ENCODE measurements at regions not wholly inside any gene's neighbourhood (a gene's known extent, or its start where the extent isn't known, plus 50 kb on each side); places are given as distances from the start of the nearest gene placed in this dataset.
"Not testable (repeated sequence)": the region's sequence is repeated elsewhere in the genome, so short reads cannot be mapped to it uniquely, and the experiment has no call there.

DNA sequence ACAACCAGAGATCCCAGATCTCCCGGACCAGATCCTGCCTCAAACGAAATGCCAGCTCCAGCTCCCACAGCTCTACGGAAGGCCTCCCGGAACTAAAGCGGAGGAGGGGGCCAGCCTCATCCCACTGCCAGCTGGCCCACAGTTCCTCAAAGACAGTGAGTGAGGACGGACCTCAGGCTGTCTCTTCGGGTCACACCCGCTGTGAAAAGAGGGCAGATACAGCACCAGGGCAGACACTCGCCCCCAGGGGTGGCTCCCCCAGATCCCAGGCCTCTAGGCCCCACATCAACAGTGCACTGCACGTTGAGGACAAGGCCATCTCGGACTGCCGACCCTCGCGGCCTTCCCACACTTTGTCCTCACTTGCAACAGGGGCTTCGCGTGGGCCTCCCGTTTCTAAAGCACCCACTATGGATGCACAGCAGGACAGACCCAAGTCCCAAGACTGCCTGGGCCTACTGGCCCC, 148.3 kb upstream of the C1QTNF3 start:
- H3K4me1 Mint-ChIP-seq (ENCODE audit: low read depth); H3K9me3 Mint-ChIP-seq (ENCODE audit: insufficient read depth); H3K27me3 Mint-ChIP-seq (ENCODE audit: low read depth); H3K4me3 Mint-ChIP-seq; H3K27ac Mint-ChIP-seq; POLR2A ChIA-PET; ATAC-seq; CTCF ChIA-PET: not testable (repeated sequence)
- peak; percentile 37 for DNase-seq
- peaks cover 20% of the 10 kb centered on the region for H3K36me3 Mint-ChIP-seq (ENCODE audit: low read depth)

GRCh38 chr5:34192064-34192922, 149.3 kb upstream of the C1QTNF3 start:
- peak; percentile 44 for DNase-seq
- H3K36me3 Mint-ChIP-seq (ENCODE audit: low read depth): peaks cover 20% of the 10 kb centered on the region
- H3K4me1 Mint-ChIP-seq (ENCODE audit: low read depth); H3K27me3 Mint-ChIP-seq (ENCODE audit: low read depth); ATAC-seq; CTCF ChIA-PET; H3K4me3 Mint-ChIP-seq; H3K27ac Mint-ChIP-seq; H3K9me3 Mint-ChIP-seq (ENCODE audit: insufficient read depth); POLR2A ChIA-PET: not testable (repeated sequence)

DNA sequence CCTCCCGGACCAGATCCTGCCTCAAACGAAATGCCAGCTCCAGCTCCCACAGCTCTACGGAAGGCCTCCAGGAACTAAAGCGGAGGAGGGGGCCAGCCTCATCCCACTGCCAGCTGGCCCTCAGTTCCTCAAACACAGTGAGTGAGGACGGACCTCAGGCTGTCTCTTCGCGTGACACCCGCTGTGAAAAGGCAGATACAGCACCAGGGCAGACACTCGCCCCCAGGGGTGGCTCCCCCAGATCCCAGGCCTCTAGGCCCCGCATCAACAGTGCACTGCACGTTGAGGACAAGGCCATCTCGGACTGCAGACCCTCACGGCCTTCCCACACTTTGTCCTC, 149.9 kb upstream of the C1QTNF3 start:
- H3K27me3 Mint-ChIP-seq (ENCODE audit: low read depth); H3K27ac Mint-ChIP-seq; ATAC-seq; CTCF ChIA-PET; H3K9me3 Mint-ChIP-seq (ENCODE audit: insufficient read depth); DNase-seq; POLR2A ChIA-PET; H3K4me3 Mint-ChIP-seq; H3K4me1 Mint-ChIP-seq (ENCODE audit: low read depth): not testable (repeated sequence)
- peaks cover 20% of the 10 kb centered on the region for H3K36me3 Mint-ChIP-seq (ENCODE audit: low read depth)

DNA sequence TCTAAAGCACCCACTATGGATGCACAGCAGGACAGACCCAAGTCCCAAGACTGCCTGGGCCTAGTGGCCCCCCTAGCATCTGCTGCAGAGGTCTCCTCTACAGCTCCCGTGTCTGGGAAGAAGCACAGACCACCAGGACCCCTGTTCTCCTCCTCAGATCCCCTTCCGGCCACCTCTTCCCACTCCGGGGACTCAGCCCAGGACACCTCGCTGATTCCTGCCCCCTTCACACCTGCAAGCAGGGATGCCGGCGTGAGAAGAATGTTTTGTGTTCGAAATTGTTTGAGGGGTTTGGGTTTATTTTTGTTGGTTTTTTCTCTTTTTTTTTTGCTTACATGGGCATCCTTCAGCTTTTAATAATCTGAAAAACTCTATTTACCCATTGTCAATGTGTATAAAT, 150.3 kb upstream of the C1QTNF3 start:
- ATAC-seq; POLR2A ChIA-PET; H3K4me1 Mint-ChIP-seq (ENCODE audit: low read depth); H3K4me3 Mint-ChIP-seq; H3K27me3 Mint-ChIP-seq (ENCODE audit: low read depth); CTCF ChIA-PET; H3K9me3 Mint-ChIP-seq (ENCODE audit: insufficient read depth): not testable (repeated sequence)
- peaks cover 17% of the 10 kb centered on the region for H3K36me3 Mint-ChIP-seq (ENCODE audit: low read depth)
- DNase-seq: peak; percentile 26
- peak overlapping the region; percentile 26 for H3K27ac Mint-ChIP-seq

GRCh38 chr5:34193804-34194203, 150.8 kb upstream of the C1QTNF3 start:
- H3K9me3 Mint-ChIP-seq (ENCODE audit: insufficient read depth); H3K27me3 Mint-ChIP-seq (ENCODE audit: low read depth); H3K27ac Mint-ChIP-seq; POLR2A ChIA-PET; H3K4me1 Mint-ChIP-seq (ENCODE audit: low read depth); CTCF ChIA-PET; H3K4me3 Mint-ChIP-seq; ATAC-seq: not testable (repeated sequence)
- peak; percentile 23 for DNase-seq
- peaks cover 17% of the 10 kb centered on the region for H3K36me3 Mint-ChIP-seq (ENCODE audit: low read depth)

DNA sequence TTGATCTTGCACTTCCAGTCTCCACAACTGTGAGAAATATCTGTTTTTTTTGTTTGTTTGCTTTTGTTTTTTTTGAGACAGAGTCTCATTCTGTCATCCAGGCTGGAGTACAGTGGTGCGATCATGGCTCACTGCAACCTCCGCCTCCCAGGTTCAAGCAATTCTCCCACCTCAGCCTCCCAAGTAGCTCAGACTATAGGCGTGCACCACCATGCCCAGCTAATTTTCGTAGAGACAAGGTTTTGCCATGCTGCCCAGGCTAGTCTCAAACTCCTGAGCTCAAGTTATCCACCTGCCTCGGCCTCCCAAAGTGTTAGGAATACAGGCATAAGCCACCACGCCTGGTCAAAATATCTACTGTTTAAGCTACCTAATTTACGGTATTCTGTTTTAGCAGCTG, 153.1 kb upstream of the C1QTNF3 start:
- ATAC-seq; H3K36me3 Mint-ChIP-seq (ENCODE audit: low read depth); H3K9me3 Mint-ChIP-seq (ENCODE audit: insufficient read depth); POLR2A ChIA-PET; H3K27me3 Mint-ChIP-seq (ENCODE audit: low read depth); CTCF ChIA-PET; H3K4me3 Mint-ChIP-seq; H3K27ac Mint-ChIP-seq; H3K4me1 Mint-ChIP-seq (ENCODE audit: low read depth): not testable (repeated sequence)
- peak; percentile 21 for DNase-seq

GRCh38 chr5:34205347-34205746, 162.3 kb upstream of the C1QTNF3 start:
- DNase-seq; POLR2A ChIA-PET; H3K27ac Mint-ChIP-seq; ATAC-seq; CTCF ChIA-PET; H3K9me3 Mint-ChIP-seq (ENCODE audit: insufficient read depth); H3K36me3 Mint-ChIP-seq (ENCODE audit: low read depth); H3K4me3 Mint-ChIP-seq; H3K27me3 Mint-ChIP-seq (ENCODE audit: low read depth); H3K4me1 Mint-ChIP-seq (ENCODE audit: low read depth): not testable (repeated sequence)

DNA sequence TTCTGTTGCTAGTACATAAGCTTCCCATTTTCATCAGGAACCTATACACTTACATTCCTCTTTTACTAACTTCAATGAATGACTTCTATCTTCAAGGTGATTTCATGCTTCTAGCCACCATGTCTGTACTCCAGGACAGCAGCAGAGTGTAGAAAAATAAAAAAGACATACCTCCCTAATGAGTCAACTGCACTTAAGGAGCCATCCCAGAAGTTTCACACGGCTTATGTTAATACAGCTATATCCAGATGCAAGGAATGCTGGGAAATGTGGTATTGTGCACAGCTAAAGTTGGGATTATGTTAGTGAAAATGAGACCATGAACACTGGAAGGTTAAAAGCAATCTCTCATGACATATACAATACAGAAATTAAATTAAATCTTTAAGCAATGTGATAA, 174.4 kb upstream of the C1QTNF3 start:
- POLR2A ChIA-PET; H3K4me1 Mint-ChIP-seq (ENCODE audit: low read depth); H3K27me3 Mint-ChIP-seq (ENCODE audit: low read depth); CTCF ChIA-PET; ATAC-seq; H3K4me3 Mint-ChIP-seq; H3K9me3 Mint-ChIP-seq (ENCODE audit: insufficient read depth); DNase-seq; H3K36me3 Mint-ChIP-seq (ENCODE audit: low read depth); H3K27ac Mint-ChIP-seq: not testable (repeated sequence)

- H3K9me3 Mint-ChIP-seq (ENCODE audit: insufficient read depth); H3K27me3 Mint-ChIP-seq (ENCODE audit: low read depth); CTCF ChIA-PET; H3K27ac Mint-ChIP-seq; H3K36me3 Mint-ChIP-seq (ENCODE audit: low read depth); DNase-seq; ATAC-seq; H3K4me3 Mint-ChIP-seq; H3K4me1 Mint-ChIP-seq (ENCODE audit: low read depth); POLR2A ChIA-PET: not testable (repeated sequence)
Measured at GRCh38 chr5:34221329-34222073, 178.5 kb upstream of the C1QTNF3 start.

GRCh38 chr5:34223158-34223557, 180.1 kb upstream of the C1QTNF3 start:
- H3K27me3 Mint-ChIP-seq (ENCODE audit: low read depth); DNase-seq; POLR2A ChIA-PET; H3K27ac Mint-ChIP-seq; H3K36me3 Mint-ChIP-seq (ENCODE audit: low read depth); ATAC-seq; H3K4me3 Mint-ChIP-seq; H3K4me1 Mint-ChIP-seq (ENCODE audit: low read depth); H3K9me3 Mint-ChIP-seq (ENCODE audit: insufficient read depth); CTCF ChIA-PET: not testable (repeated sequence)

GRCh38 chr5:34230402-34230801, 187.4 kb upstream of the C1QTNF3 start:
- POLR2A ChIA-PET; H3K4me1 Mint-ChIP-seq (ENCODE audit: low read depth); DNase-seq; H3K4me3 Mint-ChIP-seq; H3K36me3 Mint-ChIP-seq (ENCODE audit: low read depth); H3K27ac Mint-ChIP-seq; ATAC-seq; H3K27me3 Mint-ChIP-seq (ENCODE audit: low read depth); CTCF ChIA-PET; H3K9me3 Mint-ChIP-seq (ENCODE audit: insufficient read depth): not testable (repeated sequence)

DNA sequence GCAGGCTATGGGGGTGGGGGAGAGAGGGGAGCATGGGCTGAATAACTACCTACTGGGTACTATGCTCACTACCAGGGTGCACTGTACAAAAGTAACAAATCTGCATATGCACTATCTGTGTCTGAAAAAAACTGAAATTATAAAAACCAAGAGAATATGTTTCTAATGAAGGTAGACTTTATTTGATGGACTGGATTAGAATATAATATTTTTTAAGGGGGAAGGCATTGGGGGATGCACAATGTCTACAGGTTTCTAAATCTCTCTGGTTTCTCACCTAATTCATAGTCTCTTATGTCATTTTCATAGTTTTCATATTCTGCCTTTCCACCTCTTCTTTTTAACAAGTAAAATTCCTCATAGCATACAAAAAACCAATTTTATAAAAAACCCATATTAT, 200.8 kb upstream of the C1QTNF3 start:
- Mint-ChIP-seq H3K27ac (peak overlapping the region; percentile 92), H3K4me1 (ENCODE audit: low read depth) (peaks cover 11% of the 10 kb centered on the region), H3K4me3 (peak overlapping the region; percentile 80)
- CTCF ChIA-PET; POLR2A ChIA-PET; ATAC-seq; H3K9me3 Mint-ChIP-seq (ENCODE audit: insufficient read depth); H3K27me3 Mint-ChIP-seq (ENCODE audit: low read depth); H3K36me3 Mint-ChIP-seq (ENCODE audit: low read depth); DNase-seq: not testable (repeated sequence)

All from activated CD8-positive, alpha-beta T cell treated with anti-CD3 and anti-CD28 coated beads, Interleukin-2, amount 10 ng/mL, durations not matched to agents 7 days and 5 days (primary cell).